GM10266 (cell line): ENCODE measurements at regions not wholly inside any gene's neighbourhood (a gene's known extent, or its start where the extent isn't known, plus 50 kb on each side); places are given as distances from the start of the nearest gene placed in this dataset.

Experiments used
- DNase-seq: peaks from one replicate; pipeline ENCODE4 v3.0.0; 2012; ENCODE audit errors: extremely low spot score
- TF ChIP-seq, protein P1 (sequence below): IDR thresholded peaks from 2 replicates; pipeline ENCODE4 v1.5.1; 2012; ENCODE audit warnings: mild to moderate bottlenecking, low read depth; ENCODE audit not compliant: control insufficient read depth, insufficient read depth; ENCODE audit errors: missing control alignments

DNA sequence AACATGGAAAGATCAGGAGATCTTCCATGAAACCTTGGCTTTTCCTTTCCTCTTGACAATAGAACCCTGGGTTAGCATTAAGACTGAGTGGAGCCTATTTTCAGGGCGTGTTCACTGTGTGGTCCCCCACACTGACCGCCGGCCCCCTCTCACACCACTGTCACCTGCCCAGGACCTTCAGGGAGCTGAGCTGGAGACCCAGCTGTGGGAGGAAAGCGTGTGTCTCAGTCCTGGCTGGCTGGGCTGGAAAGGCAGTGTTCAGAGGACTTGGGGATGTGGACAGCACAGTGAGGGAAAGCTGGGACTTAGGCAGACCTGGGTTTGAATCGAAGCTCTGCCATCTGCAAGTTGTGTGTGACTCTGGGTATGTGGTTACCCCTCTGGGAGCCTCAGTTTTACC, 268.1 kb downstream of the NSG2 start:
- DNase-seq, result no peak
- TF ChIP-seq, protein P1, sequence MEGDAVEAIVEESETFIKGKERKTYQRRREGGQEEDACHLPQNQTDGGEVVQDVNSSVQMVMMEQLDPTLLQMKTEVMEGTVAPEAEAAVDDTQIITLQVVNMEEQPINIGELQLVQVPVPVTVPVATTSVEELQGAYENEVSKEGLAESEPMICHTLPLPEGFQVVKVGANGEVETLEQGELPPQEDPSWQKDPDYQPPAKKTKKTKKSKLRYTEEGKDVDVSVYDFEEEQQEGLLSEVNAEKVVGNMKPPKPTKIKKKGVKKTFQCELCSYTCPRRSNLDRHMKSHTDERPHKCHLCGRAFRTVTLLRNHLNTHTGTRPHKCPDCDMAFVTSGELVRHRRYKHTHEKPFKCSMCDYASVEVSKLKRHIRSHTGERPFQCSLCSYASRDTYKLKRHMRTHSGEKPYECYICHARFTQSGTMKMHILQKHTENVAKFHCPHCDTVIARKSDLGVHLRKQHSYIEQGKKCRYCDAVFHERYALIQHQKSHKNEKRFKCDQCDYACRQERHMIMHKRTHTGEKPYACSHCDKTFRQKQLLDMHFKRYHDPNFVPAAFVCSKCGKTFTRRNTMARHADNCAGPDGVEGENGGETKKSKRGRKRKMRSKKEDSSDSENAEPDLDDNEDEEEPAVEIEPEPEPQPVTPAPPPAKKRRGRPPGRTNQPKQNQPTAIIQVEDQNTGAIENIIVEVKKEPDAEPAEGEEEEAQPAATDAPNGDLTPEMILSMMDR, result no peak

DNA sequence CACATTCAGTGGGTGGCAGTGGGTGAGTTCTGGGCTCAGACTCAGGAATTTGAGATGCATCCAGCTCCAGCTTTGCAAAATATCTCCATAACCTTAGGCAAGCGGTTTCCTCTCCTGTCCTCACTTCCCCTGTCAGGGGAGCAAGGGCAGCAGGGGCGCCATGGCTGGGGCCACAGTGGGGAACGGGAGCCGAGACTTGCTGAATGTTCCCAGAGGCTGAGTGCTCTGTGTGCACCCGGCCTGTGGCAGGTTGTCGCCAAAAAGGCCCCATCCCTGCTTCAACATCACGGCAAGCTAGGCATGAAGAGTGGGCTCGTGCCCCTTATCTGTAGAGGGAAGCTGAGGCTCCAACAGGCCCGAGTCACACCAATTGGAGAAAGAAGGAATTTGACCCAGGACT, 268.8 kb downstream of the NSG2 start:
- DNase-seq, result no peak
- TF ChIP-seq, protein P1, result no peak

DNA sequence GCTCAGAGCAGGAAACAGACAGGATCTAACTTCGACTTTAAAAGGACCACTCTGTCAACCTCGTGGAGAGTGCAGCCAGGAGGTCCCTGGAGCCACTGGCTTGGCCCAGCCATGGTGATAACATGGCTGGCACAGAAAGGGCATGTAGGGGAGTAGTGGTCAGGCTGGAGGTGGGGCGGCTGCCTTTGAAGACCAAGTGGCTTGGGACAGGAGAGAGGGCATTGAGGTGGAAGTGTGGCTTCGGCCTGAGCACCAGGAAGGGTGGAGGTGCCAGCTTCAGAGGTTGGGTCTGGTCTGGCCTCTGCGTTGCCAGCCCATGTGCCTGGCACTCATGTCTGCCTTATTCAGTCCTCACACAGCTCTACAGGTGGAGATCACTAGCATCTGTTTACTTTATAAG, 270.0 kb downstream of the NSG2 start:
- TF ChIP-seq, protein P1, result no peak
- no peak for DNase-seq

DNA sequence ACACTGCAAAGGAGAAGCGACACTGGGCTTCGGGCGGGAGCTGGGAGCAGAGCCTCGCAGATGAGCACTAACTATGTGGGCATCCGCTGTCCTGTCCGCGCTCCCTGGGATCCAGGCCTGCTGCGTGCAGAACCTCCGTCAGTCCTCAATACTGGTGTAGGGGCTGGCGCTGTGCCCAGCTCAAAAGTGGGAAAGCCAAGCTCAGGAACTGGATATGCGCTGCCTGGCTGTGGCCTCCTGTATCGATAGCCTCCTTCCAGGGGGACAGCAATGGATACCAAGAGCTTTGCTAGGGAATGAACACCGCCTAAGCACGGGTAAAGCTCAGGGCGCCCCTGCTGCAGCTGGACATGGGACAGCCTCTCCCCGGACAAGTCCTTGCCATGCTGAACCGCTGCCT, 270.4 kb downstream of the NSG2 start:
- DNase-seq, result no peak
- TF ChIP-seq, protein P1, result no peak

DNA sequence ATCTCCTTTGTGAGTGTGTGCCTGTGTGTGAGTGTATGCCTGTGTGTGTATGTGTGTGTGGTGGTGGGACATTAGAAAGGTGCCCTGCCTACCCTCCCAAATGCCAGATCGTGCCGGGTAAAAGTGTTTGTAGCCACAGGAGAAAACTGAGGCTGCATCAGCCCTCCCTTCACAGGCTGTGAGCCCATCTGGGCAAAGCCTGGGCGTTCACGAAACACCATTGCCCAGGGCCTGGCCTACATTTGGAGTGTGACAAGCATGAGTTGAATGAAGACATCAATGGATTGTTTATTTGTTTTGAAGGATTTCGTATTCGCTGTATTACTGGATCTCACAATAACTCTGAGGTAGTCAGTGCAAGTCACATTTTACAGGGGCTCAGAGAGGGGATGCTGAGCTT, 270.8 kb downstream of the NSG2 start:
- no peak for DNase-seq
- TF ChIP-seq, protein P1, result no peak

DNA sequence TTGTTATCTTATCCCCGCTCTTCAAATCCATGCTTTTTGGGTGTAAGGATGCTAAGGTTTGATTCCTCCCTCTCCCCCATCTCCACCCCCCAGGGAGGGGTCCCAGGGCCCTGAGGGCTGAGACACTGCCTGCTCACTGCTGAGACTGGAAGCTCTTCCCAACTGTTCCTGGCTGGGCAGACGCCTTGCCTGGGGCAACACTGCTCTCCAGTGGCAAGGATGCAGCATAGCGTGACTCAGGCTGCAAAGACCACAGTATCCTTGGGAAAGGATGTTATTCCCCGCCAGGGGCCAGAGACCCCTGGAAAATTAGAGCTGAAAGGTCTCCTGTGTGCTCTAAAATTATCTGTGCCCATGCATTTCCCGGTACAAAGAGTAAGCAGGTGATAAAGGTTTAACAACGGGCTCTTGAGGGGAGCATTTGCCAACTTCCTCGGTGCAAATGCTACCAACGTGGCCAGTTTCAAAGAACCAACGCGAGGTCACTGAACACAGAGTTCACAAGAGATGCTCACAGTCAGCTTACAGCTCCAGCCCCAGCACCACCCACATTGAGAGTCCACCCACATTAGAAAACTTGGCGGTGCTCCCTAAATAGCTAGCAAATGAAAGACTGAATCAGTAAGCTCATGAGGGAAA, 271.9 kb downstream of the NSG2 start:
- peak; percentile 44 for DNase-seq
- TF ChIP-seq, protein P1, result peak; percentile 84

DNA sequence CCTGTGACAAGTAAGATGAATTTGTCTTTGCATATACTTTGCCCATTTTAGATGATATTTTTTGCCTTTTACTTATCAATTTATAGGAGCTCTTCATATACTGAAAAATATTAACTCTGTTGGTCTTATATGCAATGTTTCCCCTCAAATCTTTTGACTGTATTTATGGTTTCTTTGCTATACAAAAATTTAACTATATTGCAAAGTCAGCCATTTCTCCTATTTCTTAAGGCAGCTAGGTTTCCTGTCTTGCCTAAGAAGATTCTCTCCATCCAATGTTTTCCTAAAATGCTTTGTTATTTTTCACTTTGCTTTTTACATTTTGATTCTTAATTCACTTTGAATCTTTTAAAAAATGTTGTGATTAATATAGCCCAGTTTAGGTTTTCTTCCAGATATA, 273.1 kb downstream of the NSG2 start:
- TF ChIP-seq, protein P1, result no peak
- no peak for DNase-seq
